IMR-90 (cell line): ENCODE measurements at regions not wholly inside any gene's neighbourhood (a gene's known extent, or its start where the extent isn't known, plus 50 kb on each side); places are given as distances from the start of the nearest gene placed in this dataset.

Source experiments
- ATAC-seq: fragments of 200-7000 bp; cut with Tn5 transposase; 2 replicates; pipeline ENCODE4 v1.9.1; 2020; ENCODE audit warnings: low read depth, mild to moderate bottlenecking, moderate library complexity
- BruUV-seq: library from RNA; stranded (reverse); fragments of 400-500 nt; replicated peaks from 2 replicates; lab custom pipeline; 2021; lab: Mats Ljungman, UMichigan
- CTCF ChIA-PET: fragments of 300-600 bp; formaldehyde crosslinking; extraction: SDS; loops from one replicate; lab custom pipeline; 2021; ENCODE audit warnings: antibody characterized with exemption; lab: Yijun Ruan, JAX
- POLR2A ChIA-PET: fragments of 300-600 bp; sonication (Branson Sonifier 250); formaldehyde crosslinking; loops from one replicate; lab custom pipeline; 2022; ENCODE audit warnings: antibody characterized with exemption; ENCODE audit not compliant: unreplicated experiment; lab: Charles Lee
- DNase-seq: peaks from one replicate; pipeline ENCODE4 v3.0.0; 2013
- H2AFZ ChIP-seq: replicated peaks from 2 replicates; pipeline ENCODE3; 2013; ENCODE audit warnings: low read length, mild to moderate bottlenecking; ENCODE audit not compliant: poor library complexity
- H2AK5ac ChIP-seq: 2 replicates; pipeline ENCODE4 v1.6.1; 2013; ENCODE audit warnings: low read depth, low read length, inconsistent platforms
- H2AK9ac ChIP-seq: replicated peaks from 2 replicates; pipeline ENCODE3; 2013; ENCODE audit warnings: mild to moderate bottlenecking, low read depth, low read length, moderate library complexity; ENCODE audit not compliant: poor library complexity
- H2BK120ac ChIP-seq: 2 replicates; pipeline ENCODE4 v1.6.1; 2013; ENCODE audit warnings: low read depth, low read length, inconsistent platforms
- H2BK15ac ChIP-seq: 3 replicates; pipeline ENCODE4 v1.6.1; 2013; ENCODE audit warnings: low read depth, low read length, inconsistent platforms
- H2BK20ac ChIP-seq: 2 replicates; pipeline ENCODE4 v1.6.1; 2013; ENCODE audit warnings: low read depth, mild to moderate bottlenecking, inconsistent platforms, low read length, moderate library complexity
- H2BK5ac ChIP-seq: 2 replicates; pipeline ENCODE4 v1.6.1; 2013; ENCODE audit warnings: mild to moderate bottlenecking, low read depth, low read length, inconsistent platforms; ENCODE audit not compliant: poor library complexity, severe bottlenecking
- H3K14ac ChIP-seq: replicated peaks from 2 replicates; pipeline ENCODE4 v1.6.1; 2013; ENCODE audit warnings: low read depth, low read length, inconsistent platforms
- H3K18ac ChIP-seq: 2 replicates; pipeline ENCODE4 v1.6.1; 2013; ENCODE audit warnings: low read depth, low read length, control low read depth
- H3K23ac ChIP-seq: 2 replicates; pipeline ENCODE4 v1.6.1; 2013; ENCODE audit warnings: low read depth, low read length, inconsistent platforms
- H3K27ac ChIP-seq: 2 replicates; pipeline ENCODE4 v1.5.1; 2013; ENCODE audit warnings: mild to moderate bottlenecking, control low read depth, low read length; ENCODE audit not compliant: insufficient read depth
- H3K27me3 ChIP-seq: 2 replicates; pipeline ENCODE4 v1.6.1; 2013; ENCODE audit warnings: low read length; ENCODE audit not compliant: control insufficient read depth, insufficient read depth
- H3K36me3 ChIP-seq: 2 replicates; pipeline ENCODE4 v1.6.1; 2013; ENCODE audit warnings: low read length, mixed read lengths; ENCODE audit not compliant: control insufficient read depth, insufficient read depth
- H3K4ac ChIP-seq: 2 replicates; pipeline ENCODE4 v1.6.1; 2013; ENCODE audit warnings: low read depth, low read length, inconsistent platforms
- H3K4me1 ChIP-seq: 2 replicates; pipeline ENCODE4 v1.6.1; 2013; ENCODE audit warnings: low read length, mixed read lengths; ENCODE audit not compliant: control insufficient read depth, insufficient read depth
- H3K4me2 ChIP-seq: 2 replicates; pipeline ENCODE4 v1.6.1; 2013; ENCODE audit warnings: low read depth, mild to moderate bottlenecking, control low read depth, low read length, moderate library complexity
- H3K4me3 ChIP-seq: 2 replicates; pipeline ENCODE4 v1.5.1; 2013; ENCODE audit warnings: low read depth, mild to moderate bottlenecking, control low read depth, low read length, moderate library complexity; ENCODE audit not compliant: insufficient read depth
- H3K56ac ChIP-seq: 2 replicates; pipeline ENCODE4 v1.6.1; 2013; ENCODE audit warnings: low read length, inconsistent platforms; ENCODE audit not compliant: insufficient read depth; ENCODE audit errors: extremely low read depth
- H3K79me1 ChIP-seq, 2 experiments: 2 replicates each; pipeline ENCODE4 v1.6.1; 2013; ENCODE audit warnings: low read length in 2 of 2, inconsistent platforms in 1 of 2, low read depth in 1 of 2
- H3K9ac ChIP-seq: 2 replicates; pipeline ENCODE4 v1.6.1; 2013; ENCODE audit warnings: low read depth, low read length, control low read depth
- H3K9me1 ChIP-seq: 2 replicates; pipeline ENCODE4 v1.6.1; 2013; ENCODE audit warnings: low read length, inconsistent platforms; ENCODE audit not compliant: insufficient read depth
- H3K9me3 ChIP-seq: 2 replicates; pipeline ENCODE4 v1.6.1; 2013; ENCODE audit warnings: low read length; ENCODE audit not compliant: control insufficient read depth, insufficient read depth
- H4K20me1 ChIP-seq: 2 replicates; pipeline ENCODE4 v1.6.1; 2013; ENCODE audit warnings: low read length, inconsistent platforms; ENCODE audit not compliant: insufficient read depth
- H4K5ac ChIP-seq: 2 replicates; pipeline ENCODE4 v1.6.1; 2013; ENCODE audit warnings: mild to moderate bottlenecking, low read depth, low read length, control low read depth
- H4K8ac ChIP-seq, 2 experiments: 2 replicates each; pipeline ENCODE4 v1.6.1; 2013; ENCODE audit warnings: low read depth in 2 of 2, low read length in 2 of 2, control low read depth in 1 of 2, inconsistent platforms in 1 of 2
- H4K91ac ChIP-seq: 2 replicates; pipeline ENCODE4 v1.6.1; 2013; ENCODE audit warnings: low read depth, low read length, inconsistent platforms; ENCODE audit not compliant: insufficient read depth
- CEBPB ChIP-seq: IDR thresholded peaks from 2 replicates; pipeline ENCODE4 v1.6.1; 2012; ENCODE audit warnings: low read depth, low read length, improper control_type of control experiment
- CHD1 ChIP-seq: IDR thresholded peaks from 2 replicates; pipeline ENCODE4 v1.6.1; 2012; ENCODE audit warnings: low read depth, low read length, improper control_type of control experiment
- POLR2A ChIP-seq: IDR thresholded peaks from 2 replicates; pipeline ENCODE4 v1.6.1; 2012; ENCODE audit warnings: mild to moderate bottlenecking, low read depth, low read length
- RAD21 ChIP-seq: IDR thresholded peaks from 2 replicates; pipeline ENCODE4 v1.6.1; 2012; ENCODE audit warnings: low read length, improper control_type of control experiment
- RCOR1 ChIP-seq: IDR thresholded peaks from 2 replicates; pipeline ENCODE4 v1.6.1; 2012; ENCODE audit warnings: mild to moderate bottlenecking, low read length, improper control_type of control experiment; ENCODE audit not compliant: insufficient replicate concordance
- RFX5 ChIP-seq: IDR thresholded peaks from 2 replicates; pipeline ENCODE4 v1.8.0; 2012; ENCODE audit warnings: low read depth, mild to moderate bottlenecking, low read length, moderate library complexity
- SMC3 ChIP-seq: fragments of 150-350 bp; IDR thresholded peaks from 2 replicates; pipeline ENCODE4 v1.6.1; 2016; ENCODE audit warnings: low read depth, mild to moderate bottlenecking, antibody characterized with exemption, low read length, moderate library complexity
- USF2 ChIP-seq: fragments of 150-350 bp; IDR thresholded peaks from 2 replicates; pipeline ENCODE4 v1.6.1; 2017; ENCODE audit warnings: mild to moderate bottlenecking, antibody characterized with exemption, low read length, low read depth
- WGBS, 2 experiments: methylation state at CpG; one replicate each; pipeline versions ENCODE4 v1.1.5 to v1.1.7; 2013; ENCODE audit warnings: missing lambda C conversion rate in 2 of 2; ENCODE audit not compliant: insufficient read length in 1 of 2; ENCODE audit errors: extremely low coverage in 2 of 2; 5-methylcytosine and 5-hydroxymethylcytosine counted together
- dilution Hi-C: fragments of 300-500 bp; cut with HindIII; formaldehyde crosslinking; loops from one replicate; pipeline ENCODE4 v1.14.3; 2018; ENCODE audit warnings: low sequenced_read_pairs; ENCODE audit not compliant: unreplicated experiment
- in situ Hi-C: fragments of 300-500 bp; cut with MboI; formaldehyde crosslinking; loops from 3 replicates; pipeline ENCODE4 v1.14.3; 2019; ENCODE audit warnings: low sequenced_read_pairs, inconsistent platforms, mixed read lengths
- intact Hi-C: fragments of 100-400 bp; cut with micrococcal nuclease; formaldehyde crosslinking; loops from 2 replicates; pipeline ENCODE4 v1.10.0; 2022
- TF ChIP-seq, protein P1 (sequence below): conservative IDR thresholded peaks from 2 replicates; pipeline ENCODE4 v1.5.1; 2012; ENCODE audit warnings: mild to moderate bottlenecking, low read depth, low read length, improper control_type of control experiment

GRCh38 chr9:90322296-90322695 is 320.3 kb downstream of the DIRAS2 start:
- DNase-seq (peak; percentile 9), ATAC-seq (no peak)
- no peak overlapping the region for H2AK9ac ChIP-seq
- BruUV-seq: no TSS peak
- POLR2A ChIA-PET: no interaction called here
- no peak overlapping the region for H3K14ac ChIP-seq
- no peak overlapping the region for H4K91ac ChIP-seq
- no peak overlapping the region for H3K4me2 ChIP-seq
- no peaks in the 10 kb centered on the region for H3K9me1 ChIP-seq
- H2BK5ac ChIP-seq: no peak overlapping the region
- dilution Hi-C loops: no loop called here
- no peak overlapping the region for H3K18ac ChIP-seq
- H2BK15ac ChIP-seq: no peak overlapping the region
- intact Hi-C loops: no loop called here
- no peaks in the 10 kb centered on the region for H4K20me1 ChIP-seq
- no peak overlapping the region for H4K8ac ChIP-seq
- no peak overlapping the region for H2BK120ac ChIP-seq
- no CpG with 5 or more reads among the region's 1 CpG for WGBS, 2 experiments
- H3K4me3 ChIP-seq: no peak overlapping the region
- H3K9ac ChIP-seq: no peak overlapping the region
- no peak overlapping the region for H2AK5ac ChIP-seq
- no peaks in the 10 kb centered on the region for H3K79me1 ChIP-seq
- no peaks in the 10 kb centered on the region for H3K27me3 ChIP-seq
- TF ChIP-seq RFX5 (no peak), USF2 (no peak), CEBPB (no peak), CHD1 (no peak), SMC3 (no peak), POLR2A (no peak), RCOR1 (no peak), RAD21 (no peak)
- TF ChIP-seq, protein P1, sequence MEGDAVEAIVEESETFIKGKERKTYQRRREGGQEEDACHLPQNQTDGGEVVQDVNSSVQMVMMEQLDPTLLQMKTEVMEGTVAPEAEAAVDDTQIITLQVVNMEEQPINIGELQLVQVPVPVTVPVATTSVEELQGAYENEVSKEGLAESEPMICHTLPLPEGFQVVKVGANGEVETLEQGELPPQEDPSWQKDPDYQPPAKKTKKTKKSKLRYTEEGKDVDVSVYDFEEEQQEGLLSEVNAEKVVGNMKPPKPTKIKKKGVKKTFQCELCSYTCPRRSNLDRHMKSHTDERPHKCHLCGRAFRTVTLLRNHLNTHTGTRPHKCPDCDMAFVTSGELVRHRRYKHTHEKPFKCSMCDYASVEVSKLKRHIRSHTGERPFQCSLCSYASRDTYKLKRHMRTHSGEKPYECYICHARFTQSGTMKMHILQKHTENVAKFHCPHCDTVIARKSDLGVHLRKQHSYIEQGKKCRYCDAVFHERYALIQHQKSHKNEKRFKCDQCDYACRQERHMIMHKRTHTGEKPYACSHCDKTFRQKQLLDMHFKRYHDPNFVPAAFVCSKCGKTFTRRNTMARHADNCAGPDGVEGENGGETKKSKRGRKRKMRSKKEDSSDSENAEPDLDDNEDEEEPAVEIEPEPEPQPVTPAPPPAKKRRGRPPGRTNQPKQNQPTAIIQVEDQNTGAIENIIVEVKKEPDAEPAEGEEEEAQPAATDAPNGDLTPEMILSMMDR: no peak
- no peak overlapping the region for H4K5ac ChIP-seq
- H3K56ac ChIP-seq: no peak overlapping the region
- no peaks in the 10 kb centered on the region for H3K36me3 ChIP-seq
- in situ Hi-C loops: no loop called here
- H2BK20ac ChIP-seq: no peak overlapping the region
- H3K9me3 ChIP-seq: no peaks in the 10 kb centered on the region
- no peak overlapping the region for H3K4ac ChIP-seq
- H3K4me1 ChIP-seq: no peaks in the 10 kb centered on the region
- no peak overlapping the region for H3K27ac ChIP-seq
- H3K23ac ChIP-seq: no peak overlapping the region
- CTCF ChIA-PET: no interaction called here
- H2AFZ ChIP-seq: no peak overlapping the region
